ENCODE measurements at regions not wholly inside any gene's neighbourhood (a gene's known extent, or its start where the extent isn't known, plus 50 kb on each side); places are given as distances from the start of the nearest gene placed in this dataset.

DNA sequence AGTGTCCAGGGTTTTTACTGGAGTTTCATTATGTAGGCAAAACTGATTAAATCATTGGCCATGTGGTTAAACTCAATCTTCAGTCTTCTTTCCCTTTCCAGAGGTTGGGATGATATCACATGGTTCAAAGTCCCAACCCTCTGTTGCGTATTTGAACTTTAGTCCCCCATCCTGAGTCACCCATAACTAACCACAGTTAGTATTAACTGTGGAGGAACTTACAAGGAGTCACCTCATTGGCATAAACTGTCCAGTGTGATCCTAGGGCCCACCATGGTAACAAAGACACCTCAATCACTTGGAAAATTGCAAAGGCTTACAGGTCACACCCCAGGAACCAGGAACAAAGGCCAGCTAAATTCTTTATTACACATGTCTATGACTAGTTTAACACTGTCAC lies 188.5 kb downstream of the COX7C start:
- Histone ChIP-seq H3K4me3 (ENCODE audit: low read length) (no peak overlapping the region), H3K4me2 (ENCODE audit: low read length) (no peak overlapping the region), H3K27me3 (ENCODE audit: control insufficient read depth, low read length) (no peaks in the 10 kb centered on the region), H3K79me2 (ENCODE audit: control insufficient read depth, low read length) (no peaks in the 10 kb centered on the region), H3F3A (ENCODE audit: control insufficient read depth, insufficient read depth) (no peaks in the 10 kb centered on the region), H3K9me3 (ENCODE audit: control insufficient read depth, insufficient read depth, low read length) (no peaks in the 10 kb centered on the region), H3K36me3 (ENCODE audit: control insufficient read depth, low read length) (no peaks in the 10 kb centered on the region), H4K20me1 (ENCODE audit: control insufficient read depth, insufficient read depth, low read depth, low read length) (no peaks in the 10 kb centered on the region), H3K9me2 (replicated peaks; ENCODE audit: control insufficient read depth, low read length) (no peaks in the 10 kb centered on the region), H3K4me1 (ENCODE audit: control insufficient read depth, low read length) (no peaks in the 10 kb centered on the region), H3K27ac (ENCODE audit: low read depth, low read length) (no peak overlapping the region)
- TF ChIP-seq, protein P1, sequence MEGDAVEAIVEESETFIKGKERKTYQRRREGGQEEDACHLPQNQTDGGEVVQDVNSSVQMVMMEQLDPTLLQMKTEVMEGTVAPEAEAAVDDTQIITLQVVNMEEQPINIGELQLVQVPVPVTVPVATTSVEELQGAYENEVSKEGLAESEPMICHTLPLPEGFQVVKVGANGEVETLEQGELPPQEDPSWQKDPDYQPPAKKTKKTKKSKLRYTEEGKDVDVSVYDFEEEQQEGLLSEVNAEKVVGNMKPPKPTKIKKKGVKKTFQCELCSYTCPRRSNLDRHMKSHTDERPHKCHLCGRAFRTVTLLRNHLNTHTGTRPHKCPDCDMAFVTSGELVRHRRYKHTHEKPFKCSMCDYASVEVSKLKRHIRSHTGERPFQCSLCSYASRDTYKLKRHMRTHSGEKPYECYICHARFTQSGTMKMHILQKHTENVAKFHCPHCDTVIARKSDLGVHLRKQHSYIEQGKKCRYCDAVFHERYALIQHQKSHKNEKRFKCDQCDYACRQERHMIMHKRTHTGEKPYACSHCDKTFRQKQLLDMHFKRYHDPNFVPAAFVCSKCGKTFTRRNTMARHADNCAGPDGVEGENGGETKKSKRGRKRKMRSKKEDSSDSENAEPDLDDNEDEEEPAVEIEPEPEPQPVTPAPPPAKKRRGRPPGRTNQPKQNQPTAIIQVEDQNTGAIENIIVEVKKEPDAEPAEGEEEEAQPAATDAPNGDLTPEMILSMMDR (IDR thresholded peaks at IDR 0.05; ENCODE audit: low read depth, low read length, poor library complexity, severe bottlenecking): no peak
- no peak for TF ChIP-seq EZH2phosphoT487 (IDR thresholded peaks at IDR 0.05; ENCODE audit: borderline replicate concordance, low read length)

DNA sequence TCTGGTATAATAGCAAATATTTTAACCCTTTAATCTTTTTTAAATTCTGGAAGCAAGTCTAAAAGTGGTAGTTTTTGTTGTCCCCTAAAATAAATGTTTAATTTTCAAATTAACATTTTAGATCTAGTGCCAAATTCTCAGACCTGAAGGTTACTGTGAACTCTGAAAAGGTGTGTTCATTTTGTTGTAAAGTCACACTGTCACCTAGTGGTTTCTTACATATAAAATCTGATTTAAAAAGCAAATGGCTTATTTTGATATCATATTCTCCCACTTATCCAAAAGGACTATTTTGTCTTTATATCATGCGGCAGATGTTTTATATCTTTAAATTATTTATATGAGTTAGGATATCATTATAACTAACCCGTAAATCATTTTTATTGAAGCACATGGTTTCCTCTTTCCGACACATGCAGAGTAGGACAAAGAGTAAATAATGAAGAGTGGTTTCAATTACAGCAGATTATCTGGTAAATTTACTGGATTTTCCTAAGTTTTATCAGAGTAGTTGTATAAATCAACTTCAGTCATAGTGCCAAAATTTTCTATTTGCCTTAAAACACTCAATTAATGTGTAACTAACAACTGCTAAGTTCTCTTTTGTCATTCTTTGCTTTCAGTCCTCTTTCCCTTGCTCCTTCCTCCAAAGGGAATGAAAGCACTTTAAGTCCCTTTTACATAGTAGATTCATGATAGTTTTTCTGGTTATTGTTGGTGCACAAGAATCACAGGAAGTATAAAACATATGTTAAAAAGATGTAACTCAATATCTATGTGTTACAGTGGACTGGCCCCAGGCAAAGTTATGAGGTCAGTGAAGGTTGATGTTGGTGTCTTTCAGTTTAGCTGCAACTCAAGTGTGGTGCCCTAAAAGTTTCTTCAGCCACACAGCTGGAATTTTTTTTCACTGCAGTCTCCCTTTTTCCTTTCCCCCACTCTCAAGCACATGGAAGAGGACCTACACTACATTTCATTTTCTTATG lies 189.6 kb downstream of the COX7C start:
- Histone ChIP-seq H3K27me3 (ENCODE audit: control insufficient read depth, low read length) (no peaks in the 10 kb centered on the region), H3K9me2 (replicated peaks; ENCODE audit: control insufficient read depth, low read length) (no peaks in the 10 kb centered on the region), H3K4me1 (ENCODE audit: control insufficient read depth, low read length) (no peaks in the 10 kb centered on the region), H3F3A (ENCODE audit: control insufficient read depth, insufficient read depth) (no peaks in the 10 kb centered on the region), H3K79me2 (ENCODE audit: control insufficient read depth, low read length) (no peaks in the 10 kb centered on the region), H3K9me3 (ENCODE audit: control insufficient read depth, insufficient read depth, low read length) (no peaks in the 10 kb centered on the region), H3K4me2 (ENCODE audit: low read length) (no peak overlapping the region), H3K4me3 (ENCODE audit: low read length) (no peak overlapping the region), H3K27ac (ENCODE audit: low read depth, low read length) (no peak overlapping the region), H4K20me1 (ENCODE audit: control insufficient read depth, insufficient read depth, low read depth, low read length) (no peaks in the 10 kb centered on the region), H3K36me3 (ENCODE audit: control insufficient read depth, low read length) (no peaks in the 10 kb centered on the region)
- TF ChIP-seq, protein P1 (IDR thresholded peaks at IDR 0.05; ENCODE audit: low read depth, low read length, poor library complexity, severe bottlenecking): no peak
- TF ChIP-seq EZH2phosphoT487 (IDR thresholded peaks at IDR 0.05; ENCODE audit: borderline replicate concordance, low read length): no peak

DNA sequence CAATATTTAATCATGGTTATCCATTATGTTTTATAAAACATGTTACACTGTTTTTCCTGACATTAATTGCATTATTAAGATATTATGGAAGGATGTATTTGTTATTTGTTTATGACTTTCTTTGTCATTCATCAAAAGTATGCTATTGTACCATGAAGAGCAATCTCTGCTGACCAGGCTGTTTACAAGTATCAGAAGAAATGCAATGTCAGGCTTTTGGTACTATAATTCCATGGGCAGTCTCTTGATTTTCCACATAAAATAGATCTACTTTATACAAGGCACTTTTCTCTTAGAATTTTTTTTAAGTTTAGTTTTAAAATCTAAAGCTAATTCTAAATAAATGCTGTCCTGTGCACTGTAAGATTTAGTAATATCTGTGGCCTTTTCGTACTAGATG lies 196.6 kb downstream of the COX7C start:
- no peaks in the 10 kb centered on the region for H3K27me3 ChIP-seq (ENCODE audit: control insufficient read depth, low read length)
- no peaks in the 10 kb centered on the region for H4K20me1 ChIP-seq (ENCODE audit: control insufficient read depth, insufficient read depth, low read depth, low read length)
- no peak overlapping the region for H3K27ac ChIP-seq (ENCODE audit: low read depth, low read length)
- TF ChIP-seq, protein P1 (IDR thresholded peaks at IDR 0.05; ENCODE audit: low read depth, low read length, poor library complexity, severe bottlenecking): no peak
- no peak for TF ChIP-seq EZH2phosphoT487 (IDR thresholded peaks at IDR 0.05; ENCODE audit: borderline replicate concordance, low read length)
- no peaks in the 10 kb centered on the region for H3F3A ChIP-seq (ENCODE audit: control insufficient read depth, insufficient read depth)
- H3K79me2 ChIP-seq (ENCODE audit: control insufficient read depth, low read length): no peaks in the 10 kb centered on the region
- H3K9me3 ChIP-seq (ENCODE audit: control insufficient read depth, insufficient read depth, low read length): no peaks in the 10 kb centered on the region
- no peak overlapping the region for H3K4me3 ChIP-seq (ENCODE audit: low read length)
- H3K4me2 ChIP-seq (ENCODE audit: low read length): no peak overlapping the region
- no peaks in the 10 kb centered on the region for H3K36me3 ChIP-seq (ENCODE audit: control insufficient read depth, low read length)
- no peaks in the 10 kb centered on the region for H3K4me1 ChIP-seq (ENCODE audit: control insufficient read depth, low read length)
- H3K9me2 ChIP-seq (replicated peaks; ENCODE audit: control insufficient read depth, low read length): no peaks in the 10 kb centered on the region
